ENCODE measurements at regions not wholly inside any gene's neighbourhood (a gene's known extent, or its start where the extent isn't known, plus 50 kb on each side); places are given as distances from the start of the nearest gene placed in this dataset.

DNA sequence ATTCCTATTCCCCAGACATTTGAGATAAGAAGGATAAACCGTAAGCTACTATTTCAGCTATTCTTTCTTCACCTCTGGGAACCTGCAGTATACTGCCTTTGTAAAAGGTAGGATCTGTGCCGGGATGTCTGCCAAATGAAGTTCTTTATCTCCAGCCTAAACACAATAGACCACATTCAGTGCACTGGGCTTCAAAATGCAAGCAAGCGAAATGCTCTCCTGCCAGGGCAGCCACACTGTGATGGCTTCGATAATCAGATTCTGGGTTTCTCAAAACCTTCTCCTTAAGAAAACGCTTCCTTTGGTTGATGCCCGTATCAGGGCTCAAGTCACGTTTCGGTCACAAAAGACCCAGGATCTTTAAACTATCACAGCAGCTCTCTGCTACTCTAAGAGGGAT is 299.5 kb upstream of the B3GAT1 start:
- no peak for DNase-seq (ENCODE audit: extremely low read depth, low read depth)
- TF ChIP-seq CTCF (IDR thresholded peaks at IDR 0.05; ENCODE audit: low read depth, low read length, missing control alignments) = no peak
- H3K4me3 ChIP-seq (replicated peaks; ENCODE audit: low read depth, low read length) = no peak overlapping the region

DNA sequence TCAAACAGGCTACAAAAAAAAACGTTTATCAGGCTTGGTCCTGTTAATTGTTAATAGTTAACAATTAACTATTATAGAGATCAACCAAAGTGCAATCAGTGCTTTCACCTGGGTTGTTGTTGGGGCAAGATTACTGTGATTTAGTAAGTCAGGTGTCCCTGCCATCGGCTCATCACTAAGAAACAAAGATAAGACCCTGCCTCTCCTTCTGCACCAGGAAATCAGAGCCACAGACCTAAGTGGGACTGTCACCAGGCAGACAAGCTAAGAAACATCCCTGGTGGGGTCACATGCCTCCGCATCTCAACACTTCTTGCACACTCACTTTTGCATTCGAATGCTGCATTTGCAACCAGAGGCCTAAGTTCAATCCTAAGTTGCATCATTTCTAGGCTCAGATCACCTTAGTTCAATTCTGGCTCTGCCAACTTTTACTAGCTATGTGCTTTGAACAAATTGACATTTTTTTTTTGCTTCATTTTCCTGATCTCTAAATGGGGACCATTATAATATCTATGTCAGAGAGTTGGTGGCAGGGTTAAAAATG is 298.9 kb upstream of the B3GAT1 start:
- H3K4me3 ChIP-seq (replicated peaks; ENCODE audit: low read depth, low read length) = no peak overlapping the region
- no peak for DNase-seq (ENCODE audit: extremely low read depth, low read depth)
- TF ChIP-seq CTCF (IDR thresholded peaks at IDR 0.05; ENCODE audit: low read depth, low read length, missing control alignments) = no peak

DNA sequence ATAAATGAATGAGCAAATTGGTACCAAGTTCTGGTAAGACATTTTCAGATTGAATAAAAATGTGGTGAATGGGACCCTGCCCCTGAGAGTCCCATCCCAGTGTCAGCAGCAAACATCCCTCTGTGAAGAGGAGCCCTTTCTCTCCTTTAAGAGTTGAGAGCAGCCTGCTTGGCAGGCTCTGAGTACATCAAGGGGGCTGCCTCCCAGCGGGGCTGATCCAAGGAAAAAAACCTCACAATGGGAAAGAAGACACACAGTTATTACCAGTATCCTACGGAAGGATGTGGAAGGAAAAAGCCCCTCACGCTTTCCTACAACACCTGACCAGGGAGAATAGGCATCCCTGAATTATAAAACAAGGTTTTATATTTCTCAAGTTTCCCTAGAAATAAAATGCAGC is 293.8 kb upstream of the B3GAT1 start:
- no peak for DNase-seq (ENCODE audit: extremely low read depth, low read depth)
- no peak for TF ChIP-seq CTCF (IDR thresholded peaks at IDR 0.05; ENCODE audit: low read depth, low read length, missing control alignments)
- H3K4me3 ChIP-seq (replicated peaks; ENCODE audit: low read depth, low read length) = no peak overlapping the region

DNA sequence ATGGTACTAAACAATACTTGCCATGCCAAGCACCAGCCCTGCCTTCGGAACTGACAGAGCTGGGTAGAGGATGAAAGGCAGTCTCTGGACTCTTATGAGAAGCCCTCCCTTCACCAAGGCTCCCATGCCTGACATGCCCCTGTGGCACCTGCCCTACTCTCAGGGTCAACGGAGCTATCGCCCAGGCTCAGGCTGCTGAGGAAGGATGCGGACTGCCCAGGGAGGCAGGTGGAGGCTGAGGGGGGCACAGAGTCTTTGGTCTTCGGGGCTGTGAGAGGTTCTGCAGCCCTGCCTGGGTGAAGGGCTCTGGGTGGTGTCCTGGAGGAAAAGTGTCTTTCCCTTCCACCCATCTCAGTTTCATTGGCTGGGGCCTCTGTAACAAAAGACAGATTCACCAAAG is 290.8 kb upstream of the B3GAT1 start:
- H3K4me3 ChIP-seq (replicated peaks; ENCODE audit: low read depth, low read length) = no peak overlapping the region
- TF ChIP-seq CTCF (IDR thresholded peaks at IDR 0.05; ENCODE audit: low read depth, low read length, missing control alignments) = no peak
- no peak for DNase-seq (ENCODE audit: extremely low read depth, low read depth)

GRCh38 chr11:134701564-134702165 is 289.6 kb upstream of the B3GAT1 start:
- TF ChIP-seq CTCF (IDR thresholded peaks at IDR 0.05; ENCODE audit: low read depth, low read length, missing control alignments) = no peak
- DNase-seq (ENCODE audit: extremely low read depth, low read depth) = no peak
- no peak overlapping the region for H3K4me3 ChIP-seq (replicated peaks; ENCODE audit: low read depth, low read length)

GRCh38 chr11:134700101-134700640 is 288.1 kb upstream of the B3GAT1 start:
- no peak for TF ChIP-seq CTCF (IDR thresholded peaks at IDR 0.05; ENCODE audit: low read depth, low read length, missing control alignments)
- no peak overlapping the region for H3K4me3 ChIP-seq (replicated peaks; ENCODE audit: low read depth, low read length)
- no peak for DNase-seq (ENCODE audit: extremely low read depth, low read depth)

Measured in HFF-Myc (cell line).